PC-3 (cell line): ENCODE measurements at regions not wholly inside any gene's neighbourhood (a gene's known extent, or its start where the extent isn't known, plus 50 kb on each side); places are given as distances from the start of the nearest gene placed in this dataset.

Experiments
- CTCF ChIP-seq: fragments of 300-600 bp; sonication (generic); conservative IDR thresholded peaks from 2 replicates; pipeline ENCODE4 v1.5.1; 2017; ENCODE audit warnings: antibody characterized with exemption, low read depth, mild to moderate bottlenecking, low read length
- EZH2 ChIP-seq: fragments of 300-600 bp; sonication (generic); IDR thresholded peaks from one replicate; pipeline ENCODE4 v1.6.1; 2017; ENCODE audit warnings: antibody characterized with exemption, mild to moderate bottlenecking, low read length; ENCODE audit not compliant: unreplicated experiment
- EZH2phosphoT487 ChIP-seq: fragments of 300-600 bp; sonication (generic); IDR thresholded peaks from 2 replicates; pipeline ENCODE4 v1.6.1; 2018; ENCODE audit warnings: mild to moderate bottlenecking, antibody characterized with exemption, low read length, borderline replicate concordance

DNA sequence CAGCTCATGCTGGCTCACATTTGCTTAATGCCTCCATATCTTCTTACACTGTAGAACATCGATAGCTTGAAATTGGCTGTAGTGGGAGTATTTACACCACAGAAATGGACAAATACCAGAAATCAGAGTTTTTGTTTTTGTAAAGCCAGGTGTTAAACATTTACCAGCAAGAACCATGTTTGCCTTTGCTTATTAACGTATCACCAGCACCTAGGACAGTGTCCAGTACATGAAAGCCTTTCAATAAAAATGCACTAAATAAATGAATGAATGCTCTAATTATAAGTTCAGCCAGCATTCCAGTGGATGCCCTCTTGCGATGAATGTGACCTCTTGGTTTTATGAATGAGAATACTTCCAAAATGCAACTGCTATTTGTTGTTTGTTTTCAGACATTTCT, 140.4 kb upstream of the VLDLR start:
- TF ChIP-seq CTCF, result no peak
- TF ChIP-seq EZH2, result no peak
- no peak for TF ChIP-seq EZH2phosphoT487
